Upper lobe of left lung (tissue), 6 donors: ENCODE measurements at regions not wholly inside any gene's neighbourhood (a gene's known extent, or its start where the extent isn't known, plus 50 kb on each side); places are given as distances from the start of the nearest gene placed in this dataset.

Source experiments
- ATAC-seq, 2 donors: fragments of 200-7000 bp; cut with Tn5 transposase; one replicate each; pipeline ENCODE4 v1.9.1; 2022; ENCODE audit warnings: mild to moderate bottlenecking in 2 of 2, moderate library complexity in 2 of 2; ENCODE audit not compliant: low FRiP score in 2 of 2
- DNase-seq, 2 donors: peaks; one replicate each; pipeline ENCODE4 v3.0.0-alpha.2; 2019 to 2020
- H3K27ac ChIP-seq, 4 donors: fragments of 200-600 bp; sonication (generic); one replicate each; pipeline ENCODE4 v1.5.1; 2016 to 2019
- H3K27me3 ChIP-seq, 4 donors: fragments of 200-600 bp; sonication (generic); one replicate each; pipeline ENCODE4 v1.5.1; 2017 to 2019
- H3K36me3 ChIP-seq, 4 donors: fragments of 200-600 bp; sonication (generic); one replicate each; pipeline ENCODE4 v1.5.1; 2016 to 2019
- H3K4me1 ChIP-seq, 4 donors: fragments of 200-600 bp; sonication (generic); one replicate each; pipeline ENCODE4 v1.5.1; 2018 to 2019
- H3K4me3 ChIP-seq, 4 donors: fragments of 200-600 bp; sonication (generic); one replicate each; pipeline ENCODE4 v1.5.1; 2017 to 2019; ENCODE audit warnings: mild to moderate bottlenecking in 2 of 4, moderate library complexity in 1 of 4
- H3K9me3 ChIP-seq, 4 donors: fragments of 200-600 bp; sonication (generic); one replicate each; pipeline ENCODE4 v1.5.1; 2018 to 2019
- EP300 ChIP-seq, 4 donors: sonication (generic); formaldehyde crosslinking; IDR thresholded peaks; one replicate each; pipeline ENCODE4 v1.5.1; 2017; ENCODE audit warnings: antibody characterized with exemption in 4 of 4, control low read depth in 2 of 4
- POLR2A ChIP-seq, 4 donors: fragments of 450-650 bp; IDR thresholded peaks; one replicate each; pipeline ENCODE4 v1.5.1; 2016 to 2017; ENCODE audit warnings: antibody characterized with exemption in 4 of 4, mild to moderate bottlenecking in 2 of 4
- POLR2AphosphoS5 ChIP-seq, 2 donors: sonication (generic); formaldehyde crosslinking; IDR thresholded peaks; one replicate each; pipeline ENCODE4 v1.5.1; 2017; ENCODE audit warnings: antibody characterized with exemption in 2 of 2
- WGBS, 2 donors: methylation state at CpG; one replicate each; pipeline ENCODE4 v1.1.5; 2017 to 2018; 5-methylcytosine and 5-hydroxymethylcytosine counted together
- TF ChIP-seq, protein P1 (sequence below), 6 experiments: fragments of 450-650 bp in 4 of 6; fragments of 200-600 bp in 2 of 6; sonication (generic) in 2 of 6; IDR thresholded peaks; one replicate each; pipeline ENCODE4 v1.5.1; 2016 to 2019; ENCODE audit warnings: antibody characterized with exemption in 6 of 6
- donor health status: DM: no; HTN: no; CAD: no; lungs with moderate emphysema.
- donor health status: DM: no; HTN: yes; CAD: no; lungs with severe emphysema.

DNA sequence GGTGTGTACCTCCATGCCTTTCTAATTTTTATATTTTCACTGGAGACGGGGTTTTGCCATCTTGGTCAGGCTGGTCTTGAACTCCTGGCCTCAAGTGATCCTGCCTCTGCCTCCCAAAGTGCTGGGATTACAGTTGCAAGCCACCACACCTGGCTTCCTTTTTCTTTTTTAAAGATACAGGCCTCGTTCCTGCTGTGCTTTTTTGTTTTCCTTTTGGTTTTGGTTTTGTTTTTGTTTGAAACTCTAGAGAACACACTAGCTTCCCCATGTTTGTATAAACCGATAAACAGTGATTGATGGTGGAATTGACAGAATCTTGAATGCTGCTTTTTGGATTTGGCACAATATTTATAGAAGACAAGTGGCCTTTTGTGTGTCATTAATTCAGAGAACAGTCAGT lies 1603.4 kb downstream of the MAT2B start:
- no peak for TF ChIP-seq POLR2AphosphoS5 (IDR thresholded peaks at IDR 0.05)
- TF ChIP-seq, protein P1, sequence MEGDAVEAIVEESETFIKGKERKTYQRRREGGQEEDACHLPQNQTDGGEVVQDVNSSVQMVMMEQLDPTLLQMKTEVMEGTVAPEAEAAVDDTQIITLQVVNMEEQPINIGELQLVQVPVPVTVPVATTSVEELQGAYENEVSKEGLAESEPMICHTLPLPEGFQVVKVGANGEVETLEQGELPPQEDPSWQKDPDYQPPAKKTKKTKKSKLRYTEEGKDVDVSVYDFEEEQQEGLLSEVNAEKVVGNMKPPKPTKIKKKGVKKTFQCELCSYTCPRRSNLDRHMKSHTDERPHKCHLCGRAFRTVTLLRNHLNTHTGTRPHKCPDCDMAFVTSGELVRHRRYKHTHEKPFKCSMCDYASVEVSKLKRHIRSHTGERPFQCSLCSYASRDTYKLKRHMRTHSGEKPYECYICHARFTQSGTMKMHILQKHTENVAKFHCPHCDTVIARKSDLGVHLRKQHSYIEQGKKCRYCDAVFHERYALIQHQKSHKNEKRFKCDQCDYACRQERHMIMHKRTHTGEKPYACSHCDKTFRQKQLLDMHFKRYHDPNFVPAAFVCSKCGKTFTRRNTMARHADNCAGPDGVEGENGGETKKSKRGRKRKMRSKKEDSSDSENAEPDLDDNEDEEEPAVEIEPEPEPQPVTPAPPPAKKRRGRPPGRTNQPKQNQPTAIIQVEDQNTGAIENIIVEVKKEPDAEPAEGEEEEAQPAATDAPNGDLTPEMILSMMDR (IDR thresholded peaks at IDR 0.05): no peak
- TF ChIP-seq POLR2A (IDR thresholded peaks at IDR 0.05): no peak
- Histone ChIP-seq H3K9me3 (no peaks in the 10 kb centered on the region), H3K27me3 (no peaks in the 10 kb centered on the region), H3K27ac (no peak overlapping the region), H3K4me1 (no peaks in the 10 kb centered on the region), H3K4me3 (no peak overlapping the region), H3K36me3 (no peaks in the 10 kb centered on the region)
- no peak for ATAC-seq
- no peak for DNase-seq
- WGBS, 2 donors: 60 to 62% methylated on average over 3 of the region's 3 CpGs

GRCh38 chr5:165119175-165119574 lies 1613.8 kb downstream of the MAT2B start:
- TF ChIP-seq, protein P1 (IDR thresholded peaks at IDR 0.05): no peak
- TF ChIP-seq POLR2A (IDR thresholded peaks at IDR 0.05) (no peak), EP300 (IDR thresholded peaks at IDR 0.05) (no peak), POLR2AphosphoS5 (IDR thresholded peaks at IDR 0.05) (no peak)
- Histone ChIP-seq H3K36me3 (no peaks in the 10 kb centered on the region), H3K27me3 (no peaks in the 10 kb centered on the region), H3K9me3 (no peaks in the 10 kb centered on the region), H3K4me1 (peaks cover 0 to 3% (median 0%) of the 10 kb centered on the region in 4 donors), H3K4me3 (no peak overlapping the region), H3K27ac (no peak overlapping the region)
- 73 to 89% methylated on average over 2 of the region's 2 CpGs for WGBS, 2 donors
- no peak for DNase-seq
- ATAC-seq: no peak

GRCh38 chr5:165126598-165126997 lies 1621.2 kb downstream of the MAT2B start:
- no peaks in the 10 kb centered on the region for H3K27me3 ChIP-seq
- no peak for DNase-seq
- no peak overlapping the region for H3K27ac ChIP-seq
- H3K4me1 ChIP-seq: no peaks in the 10 kb centered on the region
- no peak for TF ChIP-seq POLR2A (IDR thresholded peaks at IDR 0.05)
- TF ChIP-seq, protein P1 (IDR thresholded peaks at IDR 0.05): no peak
- no peak for TF ChIP-seq POLR2AphosphoS5 (IDR thresholded peaks at IDR 0.05)
- no peak for TF ChIP-seq EP300 (IDR thresholded peaks at IDR 0.05)
- no peaks in the 10 kb centered on the region for H3K36me3 ChIP-seq
- no peak overlapping the region for H3K4me3 ChIP-seq
- H3K9me3 ChIP-seq: no peaks in the 10 kb centered on the region
- no peak for ATAC-seq
- 73 to 77% methylated on average over 3 of the region's 3 CpGs for WGBS, 2 donors

- 73 to 79% methylated on average over 2 of the region's 2 CpGs for whole genome bisulfite sequencing, 2 donors
- TF ChIP-seq POLR2A (IDR thresholded peaks at IDR 0.05) (no peak), POLR2AphosphoS5 (IDR thresholded peaks at IDR 0.05) (no peak), EP300 (IDR thresholded peaks at IDR 0.05) (no peak)
- TF ChIP-seq, protein P1 (IDR thresholded peaks at IDR 0.05): no peak
- no peak overlapping the region for H3K27ac ChIP-seq
- no peaks in the 10 kb centered on the region for H3K36me3 ChIP-seq
- no peaks in the 10 kb centered on the region for H3K9me3 ChIP-seq
- no peaks in the 10 kb centered on the region for H3K4me1 ChIP-seq
- ATAC-seq (no peak), DNase-seq (no peak)
- no peaks in the 10 kb centered on the region for H3K27me3 ChIP-seq
- H3K4me3 ChIP-seq: no peak overlapping the region
These were observed 1622.5 kb downstream of the MAT2B start for GRCh38 chr5:165127941-165128340.

DNA sequence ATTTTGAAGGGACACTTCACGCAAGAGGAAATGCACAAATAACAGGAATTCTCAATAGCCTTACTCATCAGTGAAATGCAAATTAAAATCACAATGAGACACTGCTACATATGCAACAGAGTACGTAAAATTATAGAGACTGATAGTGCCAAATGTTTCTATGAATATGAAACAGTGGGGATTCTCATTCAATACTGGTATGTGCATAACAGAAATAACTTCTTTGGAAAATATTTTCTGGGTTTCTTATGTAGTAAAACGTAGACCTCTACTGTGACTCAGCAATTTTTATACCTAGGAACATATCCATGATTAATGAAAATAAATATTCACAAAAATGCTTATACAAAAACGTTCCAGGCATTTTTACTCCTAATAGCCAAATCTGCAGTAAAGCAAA lies 1625.2 kb downstream of the MAT2B start:
- TF ChIP-seq POLR2A (IDR thresholded peaks at IDR 0.05): no peak
- TF ChIP-seq, protein P1 (IDR thresholded peaks at IDR 0.05): no peak
- TF ChIP-seq EP300 (IDR thresholded peaks at IDR 0.05): no peak
- no peak for TF ChIP-seq POLR2AphosphoS5 (IDR thresholded peaks at IDR 0.05)
- 72 to 76% methylated on average over 4 of the region's 4 CpGs for WGBS, 2 donors

More for the DNA sequence above, 1625.2 kb downstream of the MAT2B start:
- H3K27ac ChIP-seq: no peak overlapping the region
- no peaks in the 10 kb centered on the region for H3K9me3 ChIP-seq
- H3K4me3 ChIP-seq: no peak overlapping the region
- H3K36me3 ChIP-seq: no peaks in the 10 kb centered on the region
- H3K27me3 ChIP-seq: no peaks in the 10 kb centered on the region
- DNase-seq: no peak
- no peaks in the 10 kb centered on the region for H3K4me1 ChIP-seq
- no peak for ATAC-seq
